ENCODE measurements at regions not wholly inside any gene's neighbourhood (a gene's known extent, or its start where the extent isn't known, plus 50 kb on each side); places are given as distances from the start of the nearest gene placed in this dataset.

DNA sequence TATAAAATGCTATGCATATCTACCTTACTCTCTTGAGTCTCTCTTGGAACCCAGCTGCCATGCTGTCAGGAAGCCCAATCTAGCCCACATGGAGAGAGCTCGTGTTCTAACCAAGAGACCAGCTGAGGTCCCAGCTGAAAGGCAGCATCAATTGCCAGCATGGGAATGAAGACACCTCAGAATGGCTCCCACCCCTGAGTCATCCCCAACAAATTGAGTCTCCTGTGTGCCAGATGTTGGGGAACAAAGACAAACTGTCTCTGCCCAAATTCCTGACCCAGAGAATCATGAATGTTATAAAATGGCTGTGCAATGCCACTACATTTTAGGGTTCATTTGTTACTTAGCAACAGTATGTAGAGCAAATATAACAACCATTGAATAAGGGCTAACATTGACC lies 105.2 kb upstream of the STX18 start:
- no peak overlapping the region for H3K27ac ChIP-seq (ENCODE audit: extremely low read depth, low read depth, low read length)
- in situ Hi-C loops (cut with MboI) = no loop called here
- intact Hi-C loops (cut with micrococcal nuclease) = no loop called here
- H3K36me3 ChIP-seq (ENCODE audit: control insufficient read depth, insufficient read depth, low read length) = no peaks in the 10 kb centered on the region
- H4K20me1 ChIP-seq (replicated peaks; ENCODE audit: control insufficient read depth, insufficient read depth, low read length) = no peaks in the 10 kb centered on the region
- no peak for FAIRE-seq
- H3K4me3 ChIP-seq = no peak overlapping the region
- ATAC-seq = no peak
- CTCF ChIA-PET (ENCODE audit: low intra/inter-chr PET ratio) = no interaction called here
- no peak overlapping the region for H3K4me2 ChIP-seq (ENCODE audit: insufficient read depth, low read length)
- H3K4me1 ChIP-seq (replicated peaks in 1 of 2; ENCODE audit: control insufficient read depth in 2 of 2, insufficient read depth in 2 of 2, low read length in 2 of 2) = no peaks in the 10 kb centered on the region; a peak in 1 of 5 replicates
- no TSS peak for BruUV-seq (replicated peaks)
- H2AFZ ChIP-seq (ENCODE audit: low read depth, low read length) = no peak overlapping the region
- no peaks in the 10 kb centered on the region for H3K9me1 ChIP-seq (ENCODE audit: control insufficient read depth, insufficient read depth, low read length)
- H3K9me3 ChIP-seq (replicated peaks; ENCODE audit: control insufficient read depth, insufficient read depth, low read depth, low read length) = no peaks in the 10 kb centered on the region
- peaks cover 5 to 7% of the 10 kb centered on the region in 2 experiments; a peak in 3 of 5 replicates for H3K27me3 ChIP-seq (ENCODE audit: control insufficient read depth in 2 of 2, insufficient read depth in 2 of 2, low read length in 2 of 2)
- no peaks in the 10 kb centered on the region for H3K79me2 ChIP-seq (ENCODE audit: control insufficient read depth, insufficient read depth, low read length)
- 0 out of 2 replicates have a peak, but pooled peaks have one; percentile 9 for TF ChIP-seq RFX1 (IDR thresholded peaks at IDR 0.05)
- TF ChIP-seq SAFB2 (IDR thresholded peaks at IDR 0.05; ENCODE audit: borderline replicate concordance, low read depth, low read length, severe bottlenecking) = no peak
- 0% methylated on average over 1 of the region's 1 CpG for WGBS (ENCODE audit: insufficient coverage, low coverage, missing lambda C conversion rate)
- no peak for DNase-seq (ENCODE audit: extremely low read depth in 1 of 4, low spot score in 3 of 4)
- POLR2A ChIA-PET = interaction anchor here (0.7 kb wide), 1 partner anchor 1669 kb away, joined by 3 read pairs; no protein-coding TSS in a partner anchor
- H3K9ac ChIP-seq (ENCODE audit: insufficient read depth in 1 of 2, low read depth in 2 of 2, low read length in 2 of 2) = no peak overlapping the region

DNA sequence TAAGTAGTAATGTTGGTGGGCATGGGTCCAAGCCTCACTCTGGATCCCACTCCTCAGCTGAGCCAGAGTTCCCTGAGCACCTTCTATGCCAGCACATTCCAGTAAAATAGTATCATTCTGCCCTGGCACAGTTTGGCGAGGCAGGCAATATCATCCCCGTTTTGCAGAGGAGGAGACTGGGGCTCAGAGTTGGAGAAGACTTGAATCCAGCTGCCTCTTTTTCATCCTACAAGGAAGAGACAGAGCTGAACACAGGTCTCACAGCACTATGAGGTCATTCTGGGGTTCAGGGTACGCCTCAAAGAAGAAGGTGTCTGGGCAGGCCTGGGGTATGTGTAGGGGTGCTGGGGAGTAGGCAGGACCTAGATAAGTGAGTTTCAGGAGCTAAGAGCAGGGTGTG lies 103.9 kb upstream of the STX18 start:
- no peak for ATAC-seq
- no peaks in the 10 kb centered on the region for H3K79me2 ChIP-seq (ENCODE audit: control insufficient read depth, insufficient read depth, low read length)
- peaks cover 13 to 18% of the 10 kb centered on the region in 2 experiments; a peak in 4 of 5 replicates for H3K27me3 ChIP-seq (ENCODE audit: control insufficient read depth in 2 of 2, insufficient read depth in 2 of 2, low read length in 2 of 2)
- no peak overlapping the region for H3K4me3 ChIP-seq
- no peak for FAIRE-seq
- H4K20me1 ChIP-seq (replicated peaks; ENCODE audit: control insufficient read depth, insufficient read depth, low read length) = no peaks in the 10 kb centered on the region; the same call in 1 of the 2 replicates
- TF ChIP-seq ARID2 (IDR thresholded peaks at IDR 0.05) (no peak), PHTF2 (CRISPR knock-in tag; IDR thresholded peaks at IDR 0.05) (no peak), KLF16 (IDR thresholded peaks at IDR 0.05) (no peak), ZNF174 (CRISPR knock-in tag; IDR thresholded peaks at IDR 0.05) (no peak), RHOXF2B (CRISPR knock-in tag; conservative IDR thresholded peaks at IDR 0.05) (no peak), ATF1 (CRISPR knock-in tag; IDR thresholded peaks at IDR 0.05) (no peak), ATF1 (tag; IDR thresholded peaks at IDR 0.05) (no peak)
- TF ChIP-seq, protein P1, sequence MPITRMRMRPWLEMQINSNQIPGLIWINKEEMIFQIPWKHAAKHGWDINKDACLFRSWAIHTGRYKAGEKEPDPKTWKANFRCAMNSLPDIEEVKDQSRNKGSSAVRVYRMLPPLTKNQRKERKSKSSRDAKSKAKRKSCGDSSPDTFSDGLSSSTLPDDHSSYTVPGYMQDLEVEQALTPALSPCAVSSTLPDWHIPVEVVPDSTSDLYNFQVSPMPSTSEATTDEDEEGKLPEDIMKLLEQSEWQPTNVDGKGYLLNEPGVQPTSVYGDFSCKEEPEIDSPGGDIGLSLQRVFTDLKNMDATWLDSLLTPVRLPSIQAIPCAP (CRISPR knock-in tag; IDR thresholded peaks at IDR 0.05; ENCODE audit: borderline replicate concordance) = no peak
- TF ChIP-seq, protein P2, sequence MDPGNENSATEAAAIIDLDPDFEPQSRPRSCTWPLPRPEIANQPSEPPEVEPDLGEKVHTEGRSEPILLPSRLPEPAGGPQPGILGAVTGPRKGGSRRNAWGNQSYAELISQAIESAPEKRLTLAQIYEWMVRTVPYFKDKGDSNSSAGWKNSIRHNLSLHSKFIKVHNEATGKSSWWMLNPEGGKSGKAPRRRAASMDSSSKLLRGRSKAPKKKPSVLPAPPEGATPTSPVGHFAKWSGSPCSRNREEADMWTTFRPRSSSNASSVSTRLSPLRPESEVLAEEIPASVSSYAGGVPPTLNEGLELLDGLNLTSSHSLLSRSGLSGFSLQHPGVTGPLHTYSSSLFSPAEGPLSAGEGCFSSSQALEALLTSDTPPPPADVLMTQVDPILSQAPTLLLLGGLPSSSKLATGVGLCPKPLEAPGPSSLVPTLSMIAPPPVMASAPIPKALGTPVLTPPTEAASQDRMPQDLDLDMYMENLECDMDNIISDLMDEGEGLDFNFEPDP (CRISPR knock-in tag; IDR thresholded peaks at IDR 0.05) = no peak
- 7% methylated on average over 3 of the region's 3 CpGs for WGBS (ENCODE audit: insufficient coverage, low coverage, missing lambda C conversion rate)
- no peak overlapping the region for H2AFZ ChIP-seq (ENCODE audit: low read depth, low read length)
- H3K9ac ChIP-seq (ENCODE audit: insufficient read depth in 1 of 2, low read depth in 2 of 2, low read length in 2 of 2) = no peak overlapping the region
- ChIA-PET POLR2A (interaction anchor here (0.9 to 1.0 kb wide), 2 partner anchors 9 to 73 kb away, joined by 3 read pairs; no protein-coding TSS in a partner anchor), CTCF (ENCODE audit: low intra/inter-chr PET ratio) (no interaction called here)
- no peaks in the 10 kb centered on the region; a peak in 1 of 5 replicates for H3K4me1 ChIP-seq (replicated peaks in 1 of 2; ENCODE audit: control insufficient read depth in 2 of 2, insufficient read depth in 2 of 2, low read length in 2 of 2)
- H3K4me2 ChIP-seq (ENCODE audit: insufficient read depth, low read length) = no peak overlapping the region
- H3K27ac ChIP-seq (ENCODE audit: extremely low read depth, low read depth, low read length) = no peak overlapping the region
- no peaks in the 10 kb centered on the region for H3K36me3 ChIP-seq (ENCODE audit: control insufficient read depth, insufficient read depth, low read length)
- H3K9me3 ChIP-seq (replicated peaks; ENCODE audit: control insufficient read depth, insufficient read depth, low read depth, low read length) = no peaks in the 10 kb centered on the region
- in situ Hi-C loops (cut with MboI) (no loop called here), intact Hi-C loops (cut with micrococcal nuclease) (no loop called here)
- no TSS peak for BruUV-seq (replicated peaks)
- DNase-seq (ENCODE audit: extremely low read depth in 1 of 4, low spot score in 3 of 4) = no peak
- H3K9me1 ChIP-seq (ENCODE audit: control insufficient read depth, insufficient read depth, low read length) = no peaks in the 10 kb centered on the region

All from K562 (cell line).